ENCODE measurements at regions not wholly inside any gene's neighbourhood (a gene's known extent, or its start where the extent isn't known, plus 50 kb on each side); places are given as distances from the start of the nearest gene placed in this dataset.

- Histone ChIP-seq H3K27me3 (ENCODE audit: low read length) (no peaks in the 10 kb centered on the region), H3K79me2 (ENCODE audit: insufficient read depth, low read length) (no peaks in the 10 kb centered on the region), H3F3A (ENCODE audit: insufficient read depth) (no peaks in the 10 kb centered on the region), H3K9ac (ENCODE audit: low read length) (no peak overlapping the region), H3K27ac (ENCODE audit: low read depth, low read length) (no peak overlapping the region), H2AFZ (ENCODE audit: low read depth, low read length, severe bottlenecking) (no peak overlapping the region), H3K9me3 (ENCODE audit: insufficient read depth, low read length) (0 out of 2 replicates have a peak, but pooled peaks cover 4% of the 10 kb centered on the region), H3K4me2 (ENCODE audit: low read depth, low read length, poor library complexity, severe bottlenecking) (no peak overlapping the region), H3K4me3 (ENCODE audit: insufficient read depth, low read length, poor library complexity, severe bottlenecking) (no peak overlapping the region), H4K20me1 (ENCODE audit: low read depth, low read length) (no peaks in the 10 kb centered on the region), H3K36me3 (ENCODE audit: low read length) (no peaks in the 10 kb centered on the region), H3K9me2 (replicated peaks; ENCODE audit: insufficient read depth, low read length) (no peaks in the 10 kb centered on the region; the same call in 1 of the 2 replicates)
- TF ChIP-seq CTCF (IDR thresholded peaks at IDR 0.05; ENCODE audit: insufficient read depth, low read length, poor library complexity, severe bottlenecking), result no peak
- TF ChIP-seq EZH2phosphoT487 (conservative IDR thresholded peaks at IDR 0.05; ENCODE audit: low read length), result no peak
These were observed 305.4 kb downstream of the BTBD3 start for GRCh38 chr20:12223057-12223456.

- H3K79me2 ChIP-seq (ENCODE audit: insufficient read depth, low read length), result no peaks in the 10 kb centered on the region
- no peak for TF ChIP-seq EZH2phosphoT487 (conservative IDR thresholded peaks at IDR 0.05; ENCODE audit: low read length)
- TF ChIP-seq CTCF (IDR thresholded peaks at IDR 0.05; ENCODE audit: insufficient read depth, low read length, poor library complexity, severe bottlenecking), result no peak
- H3K27ac ChIP-seq (ENCODE audit: low read depth, low read length), result no peak overlapping the region
- 0 out of 2 replicates have a peak, but pooled peaks cover 4% of the 10 kb centered on the region for H3K9me3 ChIP-seq (ENCODE audit: insufficient read depth, low read length)
- H3K9ac ChIP-seq (ENCODE audit: low read length), result no peak overlapping the region
- H3K36me3 ChIP-seq (ENCODE audit: low read length), result no peaks in the 10 kb centered on the region
- H3K27me3 ChIP-seq (ENCODE audit: low read length), result no peaks in the 10 kb centered on the region
- no peak overlapping the region for H3K4me2 ChIP-seq (ENCODE audit: low read depth, low read length, poor library complexity, severe bottlenecking)
- H3K4me3 ChIP-seq (ENCODE audit: insufficient read depth, low read length, poor library complexity, severe bottlenecking), result no peak overlapping the region
- no peaks in the 10 kb centered on the region for H3K9me2 ChIP-seq (replicated peaks; ENCODE audit: insufficient read depth, low read length)
- no peak overlapping the region for H2AFZ ChIP-seq (ENCODE audit: low read depth, low read length, severe bottlenecking)
- H4K20me1 ChIP-seq (ENCODE audit: low read depth, low read length), result no peaks in the 10 kb centered on the region
- no peaks in the 10 kb centered on the region for H3F3A ChIP-seq (ENCODE audit: insufficient read depth)
These were observed 308.2 kb downstream of the BTBD3 start for GRCh38 chr20:12225898-12226297.

GRCh38 chr20:12229891-12230290 is 312.2 kb downstream of the BTBD3 start:
- Histone ChIP-seq H3K4me3 (ENCODE audit: insufficient read depth, low read length, poor library complexity, severe bottlenecking) (no peak overlapping the region), H2AFZ (ENCODE audit: low read depth, low read length, severe bottlenecking) (no peak overlapping the region), H3K27ac (ENCODE audit: low read depth, low read length) (no peak overlapping the region), H3K27me3 (ENCODE audit: low read length) (no peaks in the 10 kb centered on the region), H3K36me3 (ENCODE audit: low read length) (no peaks in the 10 kb centered on the region), H4K20me1 (ENCODE audit: low read depth, low read length) (no peaks in the 10 kb centered on the region), H3K9ac (ENCODE audit: low read length) (no peak overlapping the region), H3K79me2 (ENCODE audit: insufficient read depth, low read length) (no peaks in the 10 kb centered on the region), H3K4me2 (ENCODE audit: low read depth, low read length, poor library complexity, severe bottlenecking) (no peak overlapping the region), H3F3A (ENCODE audit: insufficient read depth) (no peaks in the 10 kb centered on the region), H3K9me2 (replicated peaks; ENCODE audit: insufficient read depth, low read length) (no peaks in the 10 kb centered on the region), H3K9me3 (ENCODE audit: insufficient read depth, low read length) (no peaks in the 10 kb centered on the region)
- TF ChIP-seq CTCF (IDR thresholded peaks at IDR 0.05; ENCODE audit: insufficient read depth, low read length, poor library complexity, severe bottlenecking) (no peak), EZH2phosphoT487 (conservative IDR thresholded peaks at IDR 0.05; ENCODE audit: low read length) (no peak)
